OCI-LY7 (cell line): ENCODE measurements at regions not wholly inside any gene's neighbourhood (a gene's known extent, or its start where the extent isn't known, plus 50 kb on each side); places are given as distances from the start of the nearest gene placed in this dataset.

Experiments
- CTCF ChIP-seq: fragments of 200-600 bp; sonication (generic); conservative IDR thresholded peaks from 2 replicates; pipeline ENCODE4 v1.5.1; 2014; ENCODE audit warnings: mild to moderate bottlenecking, antibody characterized with exemption, low read length, moderate library complexity, mixed read lengths
- EZH2phosphoT487 ChIP-seq: fragments of 200-600 bp; sonication (generic); IDR thresholded peaks from 2 replicates; pipeline ENCODE4 v1.6.1; 2018; ENCODE audit warnings: low read depth, borderline replicate concordance, mild to moderate bottlenecking, mixed run types, antibody characterized with exemption, low read length, moderate library complexity, mixed read lengths

GRCh38 chr21:17978895-17979294 is 159.7 kb upstream of the C21orf91 start:
- TF ChIP-seq CTCF = no peak
- no peak for TF ChIP-seq EZH2phosphoT487
